Chondrocyte (in vitro differentiated cells): ENCODE measurements at regions not wholly inside any gene's neighbourhood (a gene's known extent, or its start where the extent isn't known, plus 50 kb on each side); places are given as distances from the start of the nearest gene placed in this dataset.

Source experiments
- DNase-seq: peaks from one replicate; pipeline ENCODE4 v3.0.0; 2021; ENCODE audit warnings: mixed read lengths, low spot score
- H3K27ac Mint-ChIP-seq: one replicate; pipeline ENCODE4 v1.8.0; 2021; ENCODE audit warnings: mild to moderate bottlenecking, moderate library complexity, mixed read lengths; ENCODE audit not compliant: unreplicated experiment
- H3K27me3 Mint-ChIP-seq: 2 replicates; pipeline ENCODE4 v1.8.0; 2021; ENCODE audit warnings: low read depth, mixed read lengths
- H3K36me3 Mint-ChIP-seq: 2 replicates; pipeline ENCODE4 v1.8.0; 2021; ENCODE audit warnings: low read depth, mixed read lengths
- H3K4me1 Mint-ChIP-seq: 2 replicates; pipeline ENCODE4 v1.8.0; 2021; ENCODE audit warnings: low read depth, mild to moderate bottlenecking, mixed read lengths
- H3K4me3 Mint-ChIP-seq: one replicate; pipeline ENCODE4 v1.8.0; 2021; ENCODE audit warnings: mild to moderate bottlenecking, moderate library complexity, mixed read lengths; ENCODE audit not compliant: unreplicated experiment
- H3K9me3 Mint-ChIP-seq: 2 replicates; pipeline ENCODE4 v1.8.0; 2021; ENCODE audit warnings: low read depth, mixed read lengths
- CTCF ChIP-seq: fragments of 200-600 bp; sonication (generic); IDR thresholded peaks from 2 replicates; pipeline ENCODE4 v1.5.0; 2021; ENCODE audit warnings: antibody characterized with exemption, mild to moderate bottlenecking, moderate library complexity

- DNase-seq: no peak
- TF ChIP-seq CTCF: no peak
- Mint-ChIP-seq H3K4me3 (no peak overlapping the region), H3K27ac (no peak overlapping the region), H3K4me1 (peaks cover 7% of the 10 kb centered on the region), H3K9me3 (peaks cover 21% of the 10 kb centered on the region), H3K36me3 (no peaks in the 10 kb centered on the region), H3K27me3 (peaks cover 4% of the 10 kb centered on the region)
These were observed 260.2 kb downstream of the FNDC1 start for GRCh38 chr6:159429433-159429832.

- Mint-ChIP-seq H3K27me3 (peaks cover 4% of the 10 kb centered on the region), H3K9me3 (peaks cover 8% of the 10 kb centered on the region), H3K27ac (no peak overlapping the region), H3K4me1 (peaks cover 10% of the 10 kb centered on the region), H3K36me3 (no peaks in the 10 kb centered on the region), H3K4me3 (no peak overlapping the region)
- no peak for TF ChIP-seq CTCF
- no peak for DNase-seq
These were observed 258.6 kb downstream of the FNDC1 start for GRCh38 chr6:159427771-159428170.

- Mint-ChIP-seq H3K27ac (no peak overlapping the region), H3K4me1 (peaks cover 15% of the 10 kb centered on the region), H3K9me3 (peaks cover 7% of the 10 kb centered on the region), H3K27me3 (peaks cover 4% of the 10 kb centered on the region), H3K36me3 (no peaks in the 10 kb centered on the region), H3K4me3 (no peak overlapping the region)
- TF ChIP-seq CTCF: no peak
- no peak for DNase-seq
These were observed 258.1 kb downstream of the FNDC1 start for GRCh38 chr6:159427335-159427734.

GRCh38 chr6:159425421-159425820 is 256.2 kb downstream of the FNDC1 start:
- Mint-ChIP-seq H3K4me3 (no peak overlapping the region), H3K4me1 (peaks cover 19% of the 10 kb centered on the region), H3K9me3 (no peaks in the 10 kb centered on the region), H3K27me3 (peaks cover 4% of the 10 kb centered on the region), H3K27ac (no peak overlapping the region), H3K36me3 (no peaks in the 10 kb centered on the region)
- no peak for TF ChIP-seq CTCF
- DNase-seq: no peak

- Mint-ChIP-seq H3K36me3 (no peaks in the 10 kb centered on the region), H3K27ac (peak overlapping the region; percentile 79), H3K4me3 (no peak overlapping the region), H3K9me3 (no peaks in the 10 kb centered on the region), H3K27me3 (no peaks in the 10 kb centered on the region), H3K4me1 (peaks cover 12% of the 10 kb centered on the region)
- DNase-seq: no peak
- no peak for TF ChIP-seq CTCF
These were observed 253.1 kb downstream of the FNDC1 start for GRCh38 chr6:159422041-159422984.
